Neural cell (in vitro differentiated cells): ENCODE measurements at regions not wholly inside any gene's neighbourhood (a gene's known extent, or its start where the extent isn't known, plus 50 kb on each side); places are given as distances from the start of the nearest gene placed in this dataset.
"Not testable (repeated sequence)": the region's sequence is repeated elsewhere in the genome, so short reads cannot be mapped to it uniquely, and the experiment has no call there.

Experiments
- H2AFZ ChIP-seq: fragments of 200-600, 300-800 bp; sonication (generic), shearing (Covaris generic); 2 replicates; pipeline ENCODE4 v1.6.0; 2014; ENCODE audit warnings: low read depth, mild to moderate bottlenecking, antibody characterized with exemption, low read length, moderate library complexity
- H3F3A ChIP-seq: fragments of 200-600 bp; shearing (Covaris generic); 2 replicates; pipeline ENCODE4 v1.6.1; 2016; ENCODE audit warnings: mild to moderate bottlenecking, moderate library complexity, mixed read lengths, antibody characterized with exemption, low read length; ENCODE audit not compliant: insufficient read depth, poor library complexity, severe bottlenecking
- H3K27ac ChIP-seq: fragments of 200-600, 300-800 bp; sonication (generic), shearing (Covaris generic); 2 replicates; pipeline ENCODE4 v1.5.1; 2014; ENCODE audit warnings: mild to moderate bottlenecking, low read length, moderate library complexity
- H3K27me3 ChIP-seq: fragments of 300-800, 200-600 bp; sonication (generic), shearing (Covaris generic); 2 replicates; pipeline ENCODE4 v1.6.0; 2014; ENCODE audit warnings: mild to moderate bottlenecking, low read depth, low read length, moderate library complexity; ENCODE audit not compliant: insufficient read depth
- H3K36me3 ChIP-seq: fragments of 300-800, 200-600 bp; sonication (generic), shearing (Covaris generic); 2 replicates; pipeline ENCODE4 v1.5.1; 2014; ENCODE audit warnings: mild to moderate bottlenecking, antibody characterized with exemption, low read length, moderate library complexity; ENCODE audit not compliant: insufficient read depth
- H3K4me2 ChIP-seq: fragments of 300-800, 200-600 bp; sonication (generic), shearing (Covaris generic); 2 replicates; pipeline ENCODE4 v1.6.0; 2014; ENCODE audit warnings: mild to moderate bottlenecking, low read length
- H3K4me3 ChIP-seq: fragments of 300-800, 200-600 bp; sonication (generic), shearing (Covaris generic); 2 replicates; pipeline ENCODE4 v1.5.1; 2014; ENCODE audit warnings: mild to moderate bottlenecking, low read length, moderate library complexity
- H3K79me2 ChIP-seq: fragments of 200-600 bp; shearing (Covaris generic); replicated peaks from 2 replicates; pipeline ENCODE4 v1.6.0; 2014; ENCODE audit warnings: mild to moderate bottlenecking, low read length, moderate library complexity; ENCODE audit not compliant: insufficient read depth
- H3K9ac ChIP-seq: fragments of 300-800, 200-600 bp; sonication (generic), shearing (Covaris generic); 2 replicates; pipeline ENCODE4 v1.6.1; 2016; ENCODE audit warnings: mild to moderate bottlenecking, low read length, mixed read lengths
- H3K9me2 ChIP-seq: fragments of 200-600 bp; shearing (Covaris generic); 2 replicates; pipeline ENCODE4 v1.6.1; 2016; ENCODE audit warnings: mild to moderate bottlenecking, low read length, mixed read lengths; ENCODE audit not compliant: insufficient read depth
- H3K9me3 ChIP-seq: fragments of 200-600, 300-800 bp; sonication (generic), shearing (Covaris generic); 2 replicates; pipeline ENCODE4 v1.6.1; 2016; ENCODE audit warnings: mild to moderate bottlenecking, mixed run types, low read length, moderate library complexity, mixed read lengths
- H4K20me1 ChIP-seq: fragments of 200-600 bp; shearing (Covaris generic); 2 replicates; pipeline ENCODE4 v1.6.1; 2016; ENCODE audit warnings: mild to moderate bottlenecking, mixed run types; ENCODE audit not compliant: insufficient read depth
- EP300 ChIP-seq: fragments of 450-650 bp; conservative IDR thresholded peaks from 2 replicates; pipeline ENCODE4 v1.6.1; 2014; ENCODE audit warnings: antibody characterized with exemption, mild to moderate bottlenecking, moderate library complexity; ENCODE audit not compliant: poor library complexity, severe bottlenecking
- EZH2 ChIP-seq: fragments of 200-600, 300-800 bp; shearing (Covaris generic), sonication (generic); IDR thresholded peaks from 2 replicates; pipeline ENCODE4 v1.6.1; 2014; ENCODE audit warnings: antibody characterized with exemption, low read length, borderline replicate concordance, mild to moderate bottlenecking; ENCODE audit not compliant: insufficient read depth, poor library complexity, severe bottlenecking
- MXI1 ChIP-seq: fragments of 450-650 bp; conservative IDR thresholded peaks from 2 replicates; pipeline ENCODE4 v1.6.1; 2014; ENCODE audit warnings: antibody characterized with exemption, mild to moderate bottlenecking; ENCODE audit not compliant: poor library complexity, severe bottlenecking
- POLR2AphosphoS5 ChIP-seq: IDR thresholded peaks from 2 replicates; pipeline ENCODE4 v1.6.1; 2012
- RAD21 ChIP-seq: fragments of 450-650 bp; conservative IDR thresholded peaks from 2 replicates; pipeline ENCODE4 v1.6.1; 2014; ENCODE audit warnings: antibody characterized with exemption, mild to moderate bottlenecking, moderate library complexity
- SMC3 ChIP-seq: fragments of 450-650 bp; conservative IDR thresholded peaks from 2 replicates; pipeline ENCODE4 v1.6.1; 2014; ENCODE audit warnings: antibody characterized with exemption, mild to moderate bottlenecking, moderate library complexity; ENCODE audit not compliant: poor library complexity
- TAF1 ChIP-seq: IDR thresholded peaks from 2 replicates; pipeline ENCODE4 v1.6.1; 2012; ENCODE audit warnings: low read depth
- TF ChIP-seq, protein P1 (sequence below): fragments of 450-650 bp; IDR thresholded peaks from 2 replicates; pipeline ENCODE4 v1.5.1; 2014; ENCODE audit warnings: antibody characterized with exemption, mild to moderate bottlenecking, moderate library complexity; ENCODE audit not compliant: poor library complexity, severe bottlenecking
- TF ChIP-seq, protein P2 (sequence below): IDR thresholded peaks from 2 replicates; pipeline ENCODE4 v1.6.1; 2012; ENCODE audit warnings: borderline replicate concordance

DNA sequence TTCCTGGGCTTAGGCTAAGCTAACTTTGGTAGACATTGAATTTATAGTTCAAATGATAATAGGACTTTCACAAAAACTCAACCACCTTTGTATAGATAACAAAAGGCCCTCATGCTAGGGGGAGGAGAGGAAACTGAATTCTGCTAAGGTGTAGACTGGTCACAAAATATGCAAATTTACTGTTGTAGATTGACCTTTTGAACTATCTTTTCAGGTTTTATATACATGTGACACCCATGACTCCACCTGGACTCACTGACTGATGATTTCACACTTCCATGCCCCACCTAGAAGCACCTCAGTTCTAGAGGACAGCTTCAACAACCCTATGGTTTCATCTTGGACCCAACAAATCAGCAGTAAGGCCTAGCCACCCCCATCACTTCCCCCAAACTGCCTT, 165.7 kb downstream of the CEMIP2 start:
- TF ChIP-seq POLR2AphosphoS5 (no peak), TAF1 (no peak), MXI1 (no peak), EZH2 (no peak), RAD21 (no peak), SMC3 (no peak), EP300 (no peak)
- TF ChIP-seq, protein P1, sequence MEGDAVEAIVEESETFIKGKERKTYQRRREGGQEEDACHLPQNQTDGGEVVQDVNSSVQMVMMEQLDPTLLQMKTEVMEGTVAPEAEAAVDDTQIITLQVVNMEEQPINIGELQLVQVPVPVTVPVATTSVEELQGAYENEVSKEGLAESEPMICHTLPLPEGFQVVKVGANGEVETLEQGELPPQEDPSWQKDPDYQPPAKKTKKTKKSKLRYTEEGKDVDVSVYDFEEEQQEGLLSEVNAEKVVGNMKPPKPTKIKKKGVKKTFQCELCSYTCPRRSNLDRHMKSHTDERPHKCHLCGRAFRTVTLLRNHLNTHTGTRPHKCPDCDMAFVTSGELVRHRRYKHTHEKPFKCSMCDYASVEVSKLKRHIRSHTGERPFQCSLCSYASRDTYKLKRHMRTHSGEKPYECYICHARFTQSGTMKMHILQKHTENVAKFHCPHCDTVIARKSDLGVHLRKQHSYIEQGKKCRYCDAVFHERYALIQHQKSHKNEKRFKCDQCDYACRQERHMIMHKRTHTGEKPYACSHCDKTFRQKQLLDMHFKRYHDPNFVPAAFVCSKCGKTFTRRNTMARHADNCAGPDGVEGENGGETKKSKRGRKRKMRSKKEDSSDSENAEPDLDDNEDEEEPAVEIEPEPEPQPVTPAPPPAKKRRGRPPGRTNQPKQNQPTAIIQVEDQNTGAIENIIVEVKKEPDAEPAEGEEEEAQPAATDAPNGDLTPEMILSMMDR = no peak
- TF ChIP-seq, protein P2, sequence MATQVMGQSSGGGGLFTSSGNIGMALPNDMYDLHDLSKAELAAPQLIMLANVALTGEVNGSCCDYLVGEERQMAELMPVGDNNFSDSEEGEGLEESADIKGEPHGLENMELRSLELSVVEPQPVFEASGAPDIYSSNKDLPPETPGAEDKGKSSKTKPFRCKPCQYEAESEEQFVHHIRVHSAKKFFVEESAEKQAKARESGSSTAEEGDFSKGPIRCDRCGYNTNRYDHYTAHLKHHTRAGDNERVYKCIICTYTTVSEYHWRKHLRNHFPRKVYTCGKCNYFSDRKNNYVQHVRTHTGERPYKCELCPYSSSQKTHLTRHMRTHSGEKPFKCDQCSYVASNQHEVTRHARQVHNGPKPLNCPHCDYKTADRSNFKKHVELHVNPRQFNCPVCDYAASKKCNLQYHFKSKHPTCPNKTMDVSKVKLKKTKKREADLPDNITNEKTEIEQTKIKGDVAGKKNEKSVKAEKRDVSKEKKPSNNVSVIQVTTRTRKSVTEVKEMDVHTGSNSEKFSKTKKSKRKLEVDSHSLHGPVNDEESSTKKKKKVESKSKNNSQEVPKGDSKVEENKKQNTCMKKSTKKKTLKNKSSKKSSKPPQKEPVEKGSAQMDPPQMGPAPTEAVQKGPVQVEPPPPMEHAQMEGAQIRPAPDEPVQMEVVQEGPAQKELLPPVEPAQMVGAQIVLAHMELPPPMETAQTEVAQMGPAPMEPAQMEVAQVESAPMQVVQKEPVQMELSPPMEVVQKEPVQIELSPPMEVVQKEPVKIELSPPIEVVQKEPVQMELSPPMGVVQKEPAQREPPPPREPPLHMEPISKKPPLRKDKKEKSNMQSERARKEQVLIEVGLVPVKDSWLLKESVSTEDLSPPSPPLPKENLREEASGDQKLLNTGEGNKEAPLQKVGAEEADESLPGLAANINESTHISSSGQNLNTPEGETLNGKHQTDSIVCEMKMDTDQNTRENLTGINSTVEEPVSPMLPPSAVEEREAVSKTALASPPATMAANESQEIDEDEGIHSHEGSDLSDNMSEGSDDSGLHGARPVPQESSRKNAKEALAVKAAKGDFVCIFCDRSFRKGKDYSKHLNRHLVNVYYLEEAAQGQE = no peak
- Histone ChIP-seq H3K4me3 (no peak overlapping the region), H3F3A (no peaks in the 10 kb centered on the region), H4K20me1 (no peaks in the 10 kb centered on the region), H3K4me2 (no peak overlapping the region), H3K9me3 (no peaks in the 10 kb centered on the region), H3K27me3 (no peaks in the 10 kb centered on the region), H2AFZ (no peak overlapping the region), H3K9ac (no peak overlapping the region), H3K27ac (no peak overlapping the region), H3K79me2 (no peaks in the 10 kb centered on the region), H3K9me2 (no peaks in the 10 kb centered on the region), H3K36me3 (no peaks in the 10 kb centered on the region)

DNA sequence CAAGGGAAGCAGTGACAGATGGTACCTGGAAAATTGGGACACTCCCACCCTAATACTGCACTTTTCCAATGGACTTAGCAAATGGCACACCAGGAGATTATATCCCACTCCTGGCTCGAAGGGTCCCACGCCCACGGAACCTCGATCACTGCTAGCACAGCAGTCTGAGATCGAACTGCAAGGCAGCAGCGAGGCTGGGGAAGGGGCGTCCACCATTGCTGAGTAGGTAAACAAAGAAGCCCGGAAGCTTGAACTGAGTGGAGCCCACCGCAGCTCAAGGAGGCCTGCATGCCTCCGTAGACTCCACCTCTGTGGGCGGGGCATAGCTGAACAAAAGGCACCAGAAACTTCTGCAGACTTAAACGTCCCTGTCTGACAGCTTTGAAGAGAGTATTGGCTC, 172.6 kb downstream of the CEMIP2 start:
- not testable (repeated sequence) for H3K36me3 ChIP-seq, H3K4me2 ChIP-seq, H2AFZ ChIP-seq, H3K9ac ChIP-seq, H3K27ac ChIP-seq, H3K4me3 ChIP-seq, H3K9me2 ChIP-seq, H4K20me1 ChIP-seq, H3F3A ChIP-seq, H3K27me3 ChIP-seq, H3K9me3 ChIP-seq, H3K79me2 ChIP-seq

DNA sequence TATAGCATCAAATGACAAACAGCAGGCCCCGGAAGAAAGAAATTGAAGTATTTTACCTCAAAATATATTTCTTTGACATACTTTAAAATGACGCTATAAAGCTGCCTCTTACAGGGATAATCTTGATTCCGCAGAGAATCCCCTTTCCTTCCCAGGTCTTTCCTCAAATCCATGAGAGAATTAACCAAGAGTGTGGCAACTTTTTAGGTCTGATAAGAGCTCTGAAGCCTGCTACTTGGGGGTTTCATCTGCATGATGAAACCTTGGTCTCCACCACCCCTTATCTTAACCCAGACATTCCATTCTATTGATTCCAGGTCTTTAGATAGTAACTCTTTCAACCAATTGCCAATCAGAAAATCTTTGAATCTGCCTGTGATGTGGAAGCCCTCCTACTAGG, 173.8 kb downstream of the CEMIP2 start:
- Histone ChIP-seq H4K20me1 (no peaks in the 10 kb centered on the region), H3K4me2 (no peak overlapping the region), H3K9me2 (no peaks in the 10 kb centered on the region), H3K9me3 (no peaks in the 10 kb centered on the region), H3F3A (no peaks in the 10 kb centered on the region), H3K27me3 (no peaks in the 10 kb centered on the region), H3K36me3 (no peaks in the 10 kb centered on the region), H3K9ac (no peak overlapping the region), H3K79me2 (no peaks in the 10 kb centered on the region), H3K4me3 (no peak overlapping the region), H2AFZ (no peak overlapping the region), H3K27ac (no peak overlapping the region)
- no peak for TF ChIP-seq SMC3
- no peak for TF ChIP-seq RAD21
- no peak for TF ChIP-seq POLR2AphosphoS5
- TF ChIP-seq, protein P1 = no peak
- no peak for TF ChIP-seq MXI1
- no peak for TF ChIP-seq EP300
